ENCODE measurements at regions not wholly inside any gene's neighbourhood (a gene's known extent, or its start where the extent isn't known, plus 50 kb on each side); places are given as distances from the start of the nearest gene placed in this dataset.

- no peak for DNase-seq (ENCODE audit: low read depth)
Measured at GRCh38 chr1:213374369-213374768, 323.3 kb downstream of the RPS6KC1 start.

GRCh38 chr1:213375002-213375401 is 324.0 kb downstream of the RPS6KC1 start:
- no peak for DNase-seq (ENCODE audit: low read depth)

- no peak for DNase-seq (ENCODE audit: low read depth)
Measured at GRCh38 chr1:213376862-213377372, 325.9 kb downstream of the RPS6KC1 start.

GRCh38 chr1:213380865-213381264 is 329.8 kb downstream of the RPS6KC1 start:
- DNase-seq (ENCODE audit: low read depth) = no peak

DNA sequence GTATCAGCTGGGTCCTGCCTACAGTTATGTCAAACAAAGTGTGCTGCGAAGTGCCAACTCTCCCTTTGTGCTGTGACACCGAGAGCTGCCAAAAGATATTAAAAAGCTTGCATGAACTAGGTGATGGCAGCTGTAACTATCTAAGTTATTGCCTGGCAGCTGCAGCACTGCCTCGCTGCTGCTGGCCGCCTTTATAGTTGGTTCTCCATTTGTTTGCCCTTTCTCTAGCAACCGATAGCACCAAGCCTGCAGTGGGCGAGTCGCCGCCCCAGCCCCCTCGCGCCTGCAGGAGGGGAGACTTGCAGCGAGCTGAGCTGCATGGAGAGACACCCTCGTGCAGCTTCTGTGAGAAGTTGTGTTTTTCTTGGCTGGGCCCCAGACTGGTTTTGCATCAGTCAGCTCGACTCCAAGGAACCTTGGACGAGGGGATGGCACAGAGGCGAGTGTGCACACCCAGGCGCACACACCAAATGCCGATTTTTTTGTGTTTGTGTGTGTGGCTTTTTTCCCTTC is 330.6 kb downstream of the RPS6KC1 start:
- DNase-seq (ENCODE audit: low read depth) = no peak

GRCh38 chr1:213383465-213383864 is 332.4 kb downstream of the RPS6KC1 start:
- no peak for DNase-seq (ENCODE audit: low read depth)

DNA sequence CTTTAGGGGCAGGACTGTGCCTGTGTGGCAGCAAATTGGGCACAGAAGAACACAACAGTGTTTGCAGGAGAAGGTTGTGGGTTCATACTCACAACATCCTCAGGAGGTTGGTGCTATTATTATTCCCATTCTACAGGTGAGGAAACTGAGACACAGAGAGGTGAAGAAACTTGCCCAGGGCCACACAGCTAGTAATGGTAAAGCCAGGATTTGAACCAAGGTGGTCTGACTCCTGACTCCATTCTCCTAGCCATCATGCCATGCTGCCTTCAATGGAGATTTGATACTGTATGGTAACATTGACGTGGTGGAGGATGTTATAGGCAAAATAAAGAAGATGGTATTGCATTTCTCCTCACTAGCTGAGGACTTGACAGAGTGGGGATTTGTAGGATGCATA is 334.2 kb downstream of the RPS6KC1 start:
- DNase-seq (ENCODE audit: low read depth) = no peak

DNA sequence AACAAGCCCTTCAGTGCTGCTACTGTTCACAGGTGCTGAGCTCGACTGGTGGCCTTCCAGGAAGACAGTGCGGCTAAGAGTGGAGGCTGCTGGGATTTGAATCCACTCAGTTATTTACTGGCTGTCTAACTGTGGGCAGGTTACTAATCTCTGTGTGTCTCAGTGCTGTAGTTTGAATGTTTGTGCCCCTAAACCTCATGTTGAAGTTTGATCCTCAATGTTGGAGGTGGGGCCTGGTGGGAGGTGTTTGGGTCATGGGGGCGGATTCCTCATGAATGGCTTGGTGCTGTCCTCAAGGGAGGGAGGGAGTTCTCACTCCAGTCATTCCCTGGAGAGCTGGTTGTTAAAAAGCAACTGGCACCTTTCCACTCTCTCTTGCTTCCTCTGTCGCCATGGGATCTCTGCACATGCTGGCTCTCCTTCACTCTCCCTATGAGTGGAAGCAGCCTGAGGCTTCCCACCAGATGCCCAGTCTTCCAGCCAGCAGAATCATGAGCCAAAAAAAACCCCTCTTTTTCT is 334.8 kb downstream of the RPS6KC1 start:
- no peak for DNase-seq (ENCODE audit: low read depth)

- DNase-seq (ENCODE audit: low read depth) = no peak
Measured at GRCh38 chr1:213387380-213388015, 336.5 kb downstream of the RPS6KC1 start.

DNA sequence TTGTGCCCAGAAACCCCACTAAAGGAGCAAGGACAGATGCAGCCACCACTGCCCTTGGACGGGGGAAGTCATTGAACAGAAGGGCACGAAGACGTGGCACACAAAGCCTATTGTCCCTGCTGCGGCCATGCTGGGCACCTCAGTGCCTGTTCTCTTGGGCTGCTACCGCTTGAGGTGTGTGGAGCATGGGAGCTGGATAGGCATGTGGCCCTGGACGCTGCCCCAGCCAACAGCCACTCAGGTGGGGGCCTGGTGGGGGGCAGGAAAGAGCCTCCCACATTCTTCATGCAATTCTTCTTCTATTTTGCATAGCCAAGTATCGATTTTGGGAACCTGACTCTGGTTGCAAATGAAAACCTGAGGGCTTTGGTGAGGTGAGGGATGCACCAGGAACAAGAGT is 337.2 kb downstream of the RPS6KC1 start:
- DNase-seq (ENCODE audit: low read depth) = no peak

DNA sequence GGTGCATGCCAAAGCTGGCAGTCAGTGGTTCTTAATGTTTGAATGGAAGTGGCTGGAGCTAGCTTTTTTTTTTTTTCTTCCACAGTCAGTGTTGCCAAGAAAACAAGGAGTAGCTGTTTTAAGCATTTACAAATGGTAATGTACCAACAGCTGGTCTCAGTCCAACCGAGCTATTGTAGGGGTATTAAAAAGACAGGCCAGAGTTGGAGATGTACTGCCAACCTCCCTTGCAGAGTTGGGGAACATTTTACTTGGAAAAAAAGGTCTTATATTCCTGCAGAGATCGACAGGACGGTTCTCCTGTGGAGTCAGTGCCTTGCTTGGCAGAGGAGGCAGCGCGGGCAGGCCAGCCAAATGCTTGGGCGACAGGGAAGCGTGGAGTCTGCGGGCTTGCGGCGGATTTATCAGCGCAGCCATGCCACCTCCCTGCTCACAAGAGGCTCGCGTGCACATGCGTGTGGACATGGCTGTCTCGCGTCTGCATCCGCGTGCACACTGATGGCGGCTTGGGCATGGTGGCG is 338.1 kb downstream of the RPS6KC1 start:
- DNase-seq (ENCODE audit: low read depth) = no peak

GRCh38 chr1:213391445-213391844 is 340.4 kb downstream of the RPS6KC1 start:
- no peak for DNase-seq (ENCODE audit: low read depth)

DNA sequence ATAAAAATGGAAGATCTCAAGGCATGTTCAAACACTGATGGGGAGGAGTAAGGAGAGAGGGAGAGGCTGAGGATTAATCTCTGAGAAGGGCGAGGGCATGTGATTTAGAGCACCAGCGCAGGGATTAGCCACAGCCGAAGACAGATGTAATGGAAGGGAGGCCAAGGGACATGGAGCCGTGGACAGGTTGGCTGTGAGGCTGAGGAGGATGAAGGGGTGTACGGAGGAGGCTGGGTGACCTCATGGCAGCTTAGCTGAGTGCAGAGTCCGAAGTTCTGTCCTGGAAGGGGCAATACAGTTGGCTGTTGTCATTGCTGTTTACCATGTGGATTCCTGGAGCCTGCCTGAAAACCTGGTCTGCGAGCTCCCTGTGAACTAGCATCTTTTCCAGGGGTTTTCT is 342.8 kb downstream of the RPS6KC1 start:
- no peak for DNase-seq (ENCODE audit: low read depth)

DNA sequence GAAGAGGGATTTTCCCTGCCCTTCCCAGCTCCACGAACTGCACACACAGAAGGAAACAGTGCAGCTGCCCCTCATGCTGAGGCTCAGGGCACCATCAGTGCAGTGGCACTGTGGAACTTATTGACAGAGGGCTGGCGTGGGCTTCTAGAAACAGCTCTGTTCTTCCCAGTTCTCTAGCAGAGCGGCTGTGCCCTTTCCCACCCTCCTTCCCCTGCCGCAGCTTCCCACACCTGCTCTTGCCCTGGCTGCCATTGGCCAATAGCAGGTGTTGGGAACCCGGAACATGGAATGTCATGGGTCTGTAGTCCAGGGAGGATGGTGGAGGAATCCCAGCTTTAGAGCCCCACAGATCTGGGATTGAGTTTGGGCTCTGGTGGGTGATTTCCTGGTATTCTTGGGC is 343.8 kb downstream of the RPS6KC1 start:
- no peak for DNase-seq (ENCODE audit: low read depth)

DNA sequence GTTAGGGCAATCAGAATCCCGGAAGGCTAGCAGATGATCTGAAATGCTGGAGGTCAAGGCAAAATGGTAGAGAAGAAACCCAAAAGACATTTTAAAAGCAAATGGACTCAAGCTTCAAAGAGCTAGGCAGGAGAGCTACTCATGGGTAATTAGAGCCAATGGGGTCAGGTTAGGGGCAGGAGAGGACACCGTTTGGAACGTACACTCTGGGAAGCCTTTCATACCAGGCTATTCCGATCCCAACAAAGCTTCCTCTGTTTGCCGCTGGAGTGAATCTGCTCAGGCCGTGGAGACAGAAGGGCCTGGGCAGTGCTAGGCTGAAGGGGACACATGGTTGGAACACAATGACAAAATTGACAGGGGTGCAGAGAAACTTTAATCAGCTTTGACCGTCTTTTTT is 346.6 kb downstream of the RPS6KC1 start:
- no peak for DNase-seq (ENCODE audit: low read depth)

DNA sequence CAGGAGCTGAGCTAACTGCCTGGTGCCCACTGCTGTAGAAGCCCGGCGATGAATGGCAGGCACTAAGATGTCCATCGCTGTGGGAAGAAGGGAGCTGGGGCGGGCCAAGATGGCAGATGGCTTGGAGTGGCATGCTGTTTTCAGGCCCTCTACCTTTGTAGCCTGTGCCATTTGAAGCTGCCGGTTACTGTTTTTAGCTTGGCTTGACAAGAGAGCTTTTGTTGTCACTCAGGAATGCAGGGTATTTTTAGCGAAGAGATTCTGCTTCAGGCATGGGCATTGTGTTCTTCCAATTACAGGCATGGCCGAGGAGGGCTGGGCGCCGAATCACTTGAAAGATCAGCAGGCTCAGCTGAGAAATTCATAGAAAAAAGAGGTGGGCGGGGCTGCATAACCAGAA is 348.7 kb downstream of the RPS6KC1 start:
- no peak for DNase-seq (ENCODE audit: low read depth)

GRCh38 chr1:213409208-213409631 is 358.2 kb downstream of the RPS6KC1 start:
- no peak for DNase-seq (ENCODE audit: low read depth)

DNA sequence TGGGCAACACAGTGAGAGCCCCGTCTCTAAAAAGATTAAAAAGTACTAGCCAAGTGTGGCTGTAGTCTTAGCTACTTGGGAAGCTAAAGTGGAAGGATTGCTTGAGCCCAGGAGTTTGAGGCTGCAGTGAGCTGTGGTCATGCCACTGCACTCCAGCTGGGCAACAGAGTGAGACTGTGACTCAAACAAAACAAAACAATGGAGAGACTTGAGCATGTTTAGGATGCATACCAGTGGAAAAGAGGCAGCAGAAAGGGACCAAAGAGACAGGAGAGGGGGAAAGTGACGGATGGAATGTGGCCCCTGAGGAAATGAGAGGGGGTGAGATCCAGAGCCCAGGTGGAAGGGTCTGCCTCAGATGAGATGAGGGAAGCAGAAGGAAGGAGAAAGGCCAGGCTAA is 358.9 kb downstream of the RPS6KC1 start:
- no peak for DNase-seq (ENCODE audit: low read depth)

GRCh38 chr1:213414346-213414745 is 363.3 kb downstream of the RPS6KC1 start:
- no peak for DNase-seq (ENCODE audit: low read depth)

DNA sequence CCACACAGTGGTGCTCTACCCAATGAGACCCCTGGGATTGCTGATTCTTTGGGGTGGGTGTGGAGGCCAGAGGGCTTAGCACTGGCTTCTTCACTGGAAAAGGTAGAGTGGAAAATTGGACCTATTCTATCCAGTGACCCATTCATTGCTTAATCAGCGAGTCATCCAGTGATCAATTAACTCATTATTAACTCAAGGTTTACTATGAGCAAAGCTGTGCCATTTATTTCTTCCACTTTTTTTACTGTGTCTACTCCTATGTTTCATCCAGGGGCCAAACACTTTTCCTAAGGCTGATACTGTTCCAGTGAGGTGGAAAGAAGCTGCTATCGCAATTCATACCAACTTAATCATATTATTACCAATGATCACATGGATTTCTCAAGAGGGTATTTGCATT is 363.9 kb downstream of the RPS6KC1 start:
- DNase-seq (ENCODE audit: low read depth) = no peak

DNA sequence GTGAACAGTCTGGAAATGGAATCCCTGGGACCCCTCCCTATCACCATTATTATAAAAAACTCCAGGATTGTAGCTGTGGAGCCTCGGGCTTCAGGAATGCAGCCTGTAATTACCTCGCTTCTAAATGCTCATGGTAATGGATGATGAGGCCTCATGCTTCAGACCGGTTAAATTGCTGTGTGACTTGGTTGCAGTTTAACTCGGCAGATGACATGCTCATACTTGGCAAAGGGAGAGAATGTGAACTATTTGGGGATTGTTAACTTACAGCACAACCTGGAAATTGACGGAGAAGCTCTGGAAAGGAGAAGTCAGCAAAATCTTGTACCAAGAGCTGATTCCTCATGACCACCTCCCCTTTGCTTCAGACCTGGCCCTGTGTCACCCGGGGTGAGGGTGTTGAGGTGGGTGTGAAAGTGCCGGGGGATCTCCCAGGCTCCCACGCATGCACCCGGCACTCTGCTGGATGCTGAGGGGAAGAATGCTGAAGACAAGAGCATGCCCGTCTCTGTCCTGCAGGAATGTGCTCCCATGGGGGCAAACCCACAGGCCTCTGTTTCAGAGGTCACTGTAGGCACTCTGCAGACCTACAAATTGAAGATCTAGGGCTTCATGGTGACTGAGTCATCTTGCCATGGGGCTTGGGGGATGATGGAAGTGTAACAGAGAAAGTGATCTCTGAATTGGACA is 364.8 kb downstream of the RPS6KC1 start:
- DNase-seq (ENCODE audit: low read depth) = no peak

GRCh38 chr1:213416461-213417224 is 365.6 kb downstream of the RPS6KC1 start:
- DNase-seq (ENCODE audit: low read depth) = no peak

Measured in T-helper 22 cell (primary cell).